Left ventricle myocardium inferior (tissue), 1 donor: ENCODE measurements at regions not wholly inside any gene's neighbourhood (a gene's known extent, or its start where the extent isn't known, plus 50 kb on each side); places are given as distances from the start of the nearest gene placed in this dataset.
A peak's percentile ranks its signal among the peaks of the same experiment; 100 is the strongest.

Experiments used
- DNase-seq: peaks from one replicate; pipeline ENCODE4 v3.0.0-alpha.2; 2020
- H3K27ac ChIP-seq: fragments of 200-600 bp; replicated peaks from 2 replicates; pipeline ENCODE4 v1.8.0; 2021
- H3K27me3 ChIP-seq: fragments of 200-600 bp; 2 replicates; pipeline ENCODE4 v1.8.0; 2021; ENCODE audit warnings: low read depth
- H3K36me3 ChIP-seq: fragments of 200-600 bp; 2 replicates; pipeline ENCODE4 v1.8.0; 2021
- H3K4me1 ChIP-seq: fragments of 200-600 bp; 2 replicates; pipeline ENCODE4 v1.8.0; 2021
- H3K4me3 ChIP-seq: fragments of 200-600 bp; 2 replicates; pipeline ENCODE4 v1.8.0; 2021; ENCODE audit warnings: mild to moderate bottlenecking, moderate library complexity
- H3K9me3 ChIP-seq: fragments of 200-600 bp; replicated peaks from 2 replicates; pipeline ENCODE4 v1.8.0; 2021
- intact Hi-C: fragments of 100-400 bp; cut with micrococcal nuclease; formaldehyde crosslinking; loops from one replicate; pipeline ENCODE4 v1.11.0; 2022
- TF ChIP-seq, protein P1 (sequence below): fragments of 200-600 bp; IDR thresholded peaks from 2 replicates; pipeline ENCODE4 v1.8.0; 2021; ENCODE audit warnings: antibody characterized with exemption, mild to moderate bottlenecking, borderline replicate concordance
- donor health status: DM: no; HTN: yes; CAD: no; lungs with severe emphysema.

DNA sequence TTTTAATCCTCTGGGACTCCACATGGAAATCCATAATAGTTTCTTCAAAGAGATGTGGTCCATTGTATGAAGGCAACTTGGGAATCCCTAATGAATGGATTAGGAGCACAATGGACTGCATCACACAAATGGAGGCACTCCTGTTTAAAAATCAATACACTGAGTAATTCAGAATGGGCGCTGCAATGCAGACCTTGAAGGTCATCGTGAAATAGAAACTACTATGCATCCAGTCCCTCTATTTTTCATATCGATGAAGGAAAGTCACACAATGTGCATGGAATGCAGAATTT lies 98.8 kb upstream of the EGFL6 start:
- TF ChIP-seq, protein P1, sequence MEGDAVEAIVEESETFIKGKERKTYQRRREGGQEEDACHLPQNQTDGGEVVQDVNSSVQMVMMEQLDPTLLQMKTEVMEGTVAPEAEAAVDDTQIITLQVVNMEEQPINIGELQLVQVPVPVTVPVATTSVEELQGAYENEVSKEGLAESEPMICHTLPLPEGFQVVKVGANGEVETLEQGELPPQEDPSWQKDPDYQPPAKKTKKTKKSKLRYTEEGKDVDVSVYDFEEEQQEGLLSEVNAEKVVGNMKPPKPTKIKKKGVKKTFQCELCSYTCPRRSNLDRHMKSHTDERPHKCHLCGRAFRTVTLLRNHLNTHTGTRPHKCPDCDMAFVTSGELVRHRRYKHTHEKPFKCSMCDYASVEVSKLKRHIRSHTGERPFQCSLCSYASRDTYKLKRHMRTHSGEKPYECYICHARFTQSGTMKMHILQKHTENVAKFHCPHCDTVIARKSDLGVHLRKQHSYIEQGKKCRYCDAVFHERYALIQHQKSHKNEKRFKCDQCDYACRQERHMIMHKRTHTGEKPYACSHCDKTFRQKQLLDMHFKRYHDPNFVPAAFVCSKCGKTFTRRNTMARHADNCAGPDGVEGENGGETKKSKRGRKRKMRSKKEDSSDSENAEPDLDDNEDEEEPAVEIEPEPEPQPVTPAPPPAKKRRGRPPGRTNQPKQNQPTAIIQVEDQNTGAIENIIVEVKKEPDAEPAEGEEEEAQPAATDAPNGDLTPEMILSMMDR = no peak
- peaks cover 12% of the 10 kb centered on the region for H3K4me1 ChIP-seq
- no peaks in the 10 kb centered on the region for H3K36me3 ChIP-seq
- intact Hi-C loops = no loop called here
- no peak for DNase-seq
- no peak overlapping the region for H3K27ac ChIP-seq
- no peaks in the 10 kb centered on the region for H3K9me3 ChIP-seq
- H3K27me3 ChIP-seq = no peaks in the 10 kb centered on the region
- no peak overlapping the region for H3K4me3 ChIP-seq

DNA sequence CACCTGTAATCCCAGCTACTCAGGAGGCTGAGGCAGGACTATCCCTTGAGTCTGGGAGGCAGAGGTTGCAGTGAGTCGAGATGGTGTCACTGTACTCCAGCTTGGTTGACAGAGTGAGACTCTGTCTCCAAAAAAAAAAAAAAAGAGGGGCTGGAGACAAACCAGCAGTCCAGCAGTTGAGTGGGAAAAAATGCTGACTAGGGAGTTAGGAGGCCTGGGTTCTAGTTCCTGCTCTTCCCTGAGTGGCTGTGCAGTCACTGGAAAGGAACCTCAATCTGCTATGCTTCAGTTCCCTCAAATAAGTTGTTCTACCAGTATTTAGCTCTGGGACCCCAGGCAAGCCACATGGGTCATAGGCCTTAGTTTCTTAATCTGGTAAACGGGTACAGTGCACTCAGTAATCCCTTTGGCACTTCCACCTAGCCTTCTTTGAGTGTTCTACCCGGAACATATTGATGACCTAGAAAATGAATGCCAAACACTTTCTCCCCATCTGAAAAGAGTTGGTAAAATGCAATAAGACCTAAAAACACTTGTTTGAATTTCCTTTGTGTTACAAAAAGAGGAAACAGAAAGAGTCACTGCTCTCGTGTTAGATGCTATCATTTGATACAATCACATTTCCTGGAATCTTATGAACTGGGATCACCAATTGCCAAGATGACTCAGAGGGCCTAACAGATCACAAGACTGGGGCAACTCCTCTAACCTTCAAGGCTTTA lies 99.3 kb upstream of the EGFL6 start:
- H3K36me3 ChIP-seq = no peaks in the 10 kb centered on the region
- H3K9me3 ChIP-seq = no peaks in the 10 kb centered on the region
- no peak overlapping the region for H3K4me3 ChIP-seq
- intact Hi-C loops = no loop called here
- peaks cover 12% of the 10 kb centered on the region for H3K4me1 ChIP-seq
- no peak for DNase-seq
- TF ChIP-seq, protein P1 = no peak
- H3K27me3 ChIP-seq = no peaks in the 10 kb centered on the region
- no peak overlapping the region for H3K27ac ChIP-seq

DNA sequence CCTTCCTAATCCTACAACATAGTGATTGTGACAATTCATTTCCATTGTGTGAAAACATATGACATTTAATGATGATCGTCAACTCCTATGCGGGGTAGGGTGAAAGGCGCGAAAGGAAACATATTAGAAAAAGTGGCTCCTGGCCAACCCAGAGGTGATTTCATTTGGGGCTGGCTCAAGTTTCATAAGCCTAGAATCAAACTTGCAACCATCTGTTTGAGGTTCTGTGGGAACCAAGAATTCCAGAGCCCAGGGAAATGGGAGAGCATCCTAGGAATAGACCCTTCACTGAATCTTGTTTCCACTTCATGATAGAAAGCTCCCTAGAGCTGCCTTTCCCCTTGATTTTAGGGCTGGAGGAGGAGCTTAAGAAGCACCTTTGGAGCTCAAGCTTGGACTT lies 101.3 kb upstream of the EGFL6 start:
- Histone ChIP-seq H3K27me3 (no peaks in the 10 kb centered on the region), H3K9me3 (peaks cover 2% of the 10 kb centered on the region), H3K36me3 (no peaks in the 10 kb centered on the region), H3K4me1 (peaks cover 6% of the 10 kb centered on the region), H3K27ac (no peak overlapping the region), H3K4me3 (no peak overlapping the region)
- intact Hi-C loops = no loop called here
- DNase-seq = no peak
- TF ChIP-seq, protein P1 = no peak

DNA sequence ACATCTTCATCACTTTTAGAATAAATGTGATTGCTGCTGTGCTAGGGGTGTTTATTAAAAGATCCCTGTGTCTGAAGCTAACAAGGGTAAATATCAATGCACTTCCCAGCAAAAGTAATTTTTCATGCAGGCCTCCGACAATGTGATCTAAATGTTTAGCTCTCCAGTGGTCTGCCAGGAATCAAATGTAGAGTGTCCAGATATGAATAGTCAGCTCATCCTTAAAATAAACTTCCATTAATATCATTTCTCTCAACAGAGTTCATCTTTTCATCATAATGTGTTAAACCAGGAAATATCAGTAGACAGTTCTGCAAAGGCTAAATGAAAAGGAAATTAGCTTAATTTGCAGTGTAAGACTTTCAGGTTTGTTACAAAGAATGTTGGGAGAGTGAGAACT lies 102.2 kb upstream of the EGFL6 start:
- no peak for DNase-seq
- no peak overlapping the region for H3K4me3 ChIP-seq
- no peaks in the 10 kb centered on the region for H3K4me1 ChIP-seq
- TF ChIP-seq, protein P1 = no peak
- no peaks in the 10 kb centered on the region for H3K27me3 ChIP-seq
- H3K27ac ChIP-seq = no peak overlapping the region
- no peaks in the 10 kb centered on the region for H3K36me3 ChIP-seq
- H3K9me3 ChIP-seq = peaks cover 7% of the 10 kb centered on the region
- intact Hi-C loops = no loop called here

DNA sequence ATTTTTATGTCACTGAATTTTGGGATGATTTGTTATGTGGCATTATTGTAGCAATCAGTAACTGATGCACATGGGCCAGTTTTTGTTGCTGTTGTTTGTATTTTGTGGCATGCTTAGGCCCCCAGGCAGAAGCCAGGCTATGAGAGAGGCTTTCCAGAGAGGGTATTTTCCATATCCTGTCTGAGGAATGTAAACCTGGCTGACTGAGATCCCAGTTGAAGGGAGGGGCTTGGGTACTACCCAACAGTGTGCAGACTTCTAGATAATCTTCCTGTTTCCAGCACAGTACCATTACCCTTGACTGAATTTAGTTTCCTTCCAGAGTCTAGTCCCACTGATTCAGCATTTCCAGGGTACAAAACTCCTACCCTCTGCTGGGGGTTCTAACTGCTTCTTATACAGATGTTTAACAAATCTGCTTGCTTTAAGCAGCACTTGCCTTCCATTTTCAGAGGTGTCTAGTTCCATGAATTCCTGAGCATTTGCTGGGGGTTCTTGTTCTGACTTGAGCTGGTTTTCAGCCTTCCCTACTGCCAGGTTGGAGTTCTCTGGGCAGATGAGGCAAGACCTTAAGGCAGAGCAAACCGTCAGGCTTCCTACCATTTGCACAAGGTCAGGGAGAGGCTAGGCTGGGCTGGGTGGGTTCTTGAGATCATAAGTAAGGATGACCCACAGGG lies 104.7 kb upstream of the EGFL6 start:
- H3K36me3 ChIP-seq = no peaks in the 10 kb centered on the region
- peaks cover 7% of the 10 kb centered on the region for H3K9me3 ChIP-seq
- peak overlapping the region; percentile 67 for H3K27ac ChIP-seq
- TF ChIP-seq, protein P1 = no peak
- no peaks in the 10 kb centered on the region for H3K4me1 ChIP-seq
- no peak overlapping the region for H3K4me3 ChIP-seq
- no peaks in the 10 kb centered on the region for H3K27me3 ChIP-seq
- no peak for DNase-seq
- intact Hi-C loops = no loop called here
